HG02970 (cell line): ENCODE measurements at regions not wholly inside any gene's neighbourhood (a gene's known extent, or its start where the extent isn't known, plus 50 kb on each side); places are given as distances from the start of the nearest gene placed in this dataset.

Experiments used
- ATAC-seq: cut with Tn5 transposase; IDR thresholded peaks from one replicate; pipeline ENCODE4 v1.9.1; 2021; ENCODE audit warnings: mild to moderate bottlenecking, moderate library complexity, moderate number of reproducible peaks; ENCODE audit not compliant: unreplicated experiment, low FRiP score

DNA sequence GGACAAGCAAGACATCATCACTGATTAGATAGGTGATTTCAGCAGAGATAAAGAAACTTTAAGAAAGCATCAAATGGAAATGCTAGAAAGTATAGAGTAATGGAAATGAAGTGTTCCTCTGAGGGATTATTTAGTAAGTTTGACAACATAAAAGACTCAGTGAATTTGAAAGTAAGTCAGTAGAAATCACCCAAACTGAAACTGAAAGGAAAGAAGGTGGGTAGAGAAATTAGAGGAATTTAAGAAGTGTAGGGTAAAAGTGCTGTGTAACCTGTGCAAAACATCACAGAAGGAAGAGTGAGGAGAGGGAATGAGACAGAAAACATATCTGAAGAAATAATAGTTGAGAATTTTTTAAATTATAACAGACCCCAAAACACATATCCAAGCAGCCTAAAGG is 343.1 kb downstream of the CBLN2 start:
- ATAC-seq = no peak

GRCh38 chr18:72197591-72197990 is 346.6 kb downstream of the CBLN2 start:
- no peak for ATAC-seq

DNA sequence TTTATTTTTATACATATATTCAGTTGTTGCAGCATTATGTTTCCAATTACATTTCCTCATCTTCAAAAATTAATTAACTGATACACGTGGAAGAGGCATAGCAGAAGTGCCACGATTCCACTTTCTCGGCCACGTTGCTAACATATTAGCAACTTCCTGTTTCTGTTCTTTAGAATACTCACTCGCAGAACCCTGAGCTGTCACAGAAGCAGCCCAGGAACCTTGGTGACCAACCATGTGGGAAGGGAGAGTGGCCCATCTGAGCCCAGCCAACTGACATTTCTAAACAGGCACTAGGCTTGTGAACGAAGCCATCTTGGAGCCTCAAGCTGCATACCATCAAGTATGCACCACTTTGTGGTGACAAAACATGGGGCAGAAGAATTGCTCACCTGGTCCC is 350.1 kb downstream of the CBLN2 start:
- no peak for ATAC-seq

- ATAC-seq = no peak
Measured at GRCh38 chr18:72187956-72188355, 356.2 kb downstream of the CBLN2 start.

DNA sequence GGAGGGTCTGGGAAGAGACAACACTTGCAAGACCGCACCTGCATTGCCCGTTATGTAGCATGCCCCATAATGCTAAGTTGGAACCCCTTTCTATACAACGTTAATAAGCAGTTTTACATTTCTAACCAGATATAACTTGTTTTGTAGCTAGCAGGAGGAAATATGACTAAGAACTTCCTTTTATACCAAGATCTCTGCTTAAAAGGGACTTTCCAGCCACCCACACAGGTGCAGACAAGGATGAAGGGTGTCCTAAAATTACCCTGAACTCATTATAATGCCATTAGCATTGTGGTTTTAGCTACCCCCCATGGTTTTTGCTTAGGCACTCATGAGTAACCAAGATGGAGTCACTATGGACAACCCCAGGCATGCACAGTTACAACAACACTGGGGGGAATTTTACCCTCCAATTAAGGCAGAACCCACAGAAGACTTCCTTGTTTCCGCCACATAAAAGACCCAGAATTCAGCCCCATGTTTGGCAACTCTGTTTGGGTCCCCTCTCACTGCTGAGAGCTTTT is 362.8 kb downstream of the CBLN2 start:
- peak; percentile 78 for ATAC-seq

- ATAC-seq = no peak
Measured at GRCh38 chr18:72180689-72181088, 363.5 kb downstream of the CBLN2 start.

DNA sequence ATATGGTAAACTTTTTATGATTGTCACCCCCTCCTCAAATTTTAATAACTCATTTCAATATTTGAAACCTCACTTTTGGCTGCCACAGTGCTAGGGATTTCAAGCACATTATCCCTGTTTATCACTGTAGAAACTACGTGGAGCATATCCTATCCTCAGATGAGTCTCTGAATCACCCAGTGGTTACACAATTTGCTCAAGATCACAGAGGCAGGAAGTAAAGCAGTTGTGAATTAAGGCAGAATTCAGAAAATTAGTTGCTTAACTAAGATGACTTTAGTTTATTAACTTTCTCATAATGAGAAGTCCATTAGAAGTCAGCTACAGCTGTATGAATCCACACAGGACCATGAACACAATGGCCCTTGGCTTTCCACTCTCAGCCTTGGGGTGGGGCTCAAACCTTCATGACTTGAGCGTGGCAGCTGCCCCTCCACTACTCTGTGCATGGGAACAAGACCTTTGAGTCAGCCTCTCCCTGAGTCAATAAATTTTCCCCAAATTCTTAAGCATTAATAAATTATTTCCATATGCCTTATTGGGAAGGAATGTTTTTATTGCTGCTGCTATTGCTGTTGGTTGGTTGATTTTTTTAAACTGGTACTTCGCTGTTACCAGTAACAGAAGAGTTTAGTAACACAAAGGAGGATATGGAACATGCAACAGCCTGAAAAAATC is 369.0 kb downstream of the CBLN2 start:
- ATAC-seq = no peak

- ATAC-seq = no peak
Measured at GRCh38 chr18:72171596-72171995, 372.5 kb downstream of the CBLN2 start.

DNA sequence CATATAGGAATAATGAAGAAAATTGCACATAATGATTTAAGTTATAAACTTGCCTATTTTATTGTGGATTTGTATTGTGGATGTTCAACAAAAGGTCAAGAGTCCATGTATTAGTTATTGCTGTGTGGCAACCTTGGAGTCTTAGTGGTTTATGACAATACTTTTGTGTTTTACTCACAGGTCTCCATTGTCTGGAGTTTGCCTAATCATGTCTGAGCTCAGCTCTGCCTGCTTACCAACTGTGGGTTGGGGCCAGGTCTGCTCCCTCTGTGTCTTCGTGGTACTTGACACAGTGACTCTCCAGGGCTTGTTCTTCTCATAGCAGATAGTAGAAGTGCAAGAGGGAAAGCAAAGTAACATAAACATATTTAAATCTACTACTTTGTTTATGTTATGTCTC is 382.5 kb downstream of the CBLN2 start:
- no peak for ATAC-seq

GRCh38 chr18:72160510-72161445 is 383.4 kb downstream of the CBLN2 start:
- peak; percentile 80 for ATAC-seq

DNA sequence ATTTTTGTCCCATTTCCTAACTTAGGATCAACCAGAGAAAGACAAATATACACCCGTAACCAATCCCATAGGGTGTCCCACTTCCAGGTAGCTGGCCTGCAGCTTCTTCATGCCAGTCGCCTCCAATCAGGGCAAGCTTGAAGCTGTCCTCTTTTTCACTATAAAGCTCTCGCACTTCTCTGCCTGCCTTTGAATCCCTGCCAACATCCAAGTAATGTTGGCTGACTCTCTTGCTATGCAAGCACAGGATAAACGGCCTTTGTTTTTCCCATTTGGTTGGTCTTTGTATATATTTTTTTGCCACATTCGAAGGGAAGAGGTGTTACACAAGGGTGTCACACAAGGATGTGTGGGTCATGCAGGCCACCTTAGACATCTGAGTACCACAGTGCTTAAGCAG is 388.8 kb downstream of the CBLN2 start:
- no peak for ATAC-seq

GRCh38 chr18:72154926-72155325 is 389.2 kb downstream of the CBLN2 start:
- no peak for ATAC-seq

DNA sequence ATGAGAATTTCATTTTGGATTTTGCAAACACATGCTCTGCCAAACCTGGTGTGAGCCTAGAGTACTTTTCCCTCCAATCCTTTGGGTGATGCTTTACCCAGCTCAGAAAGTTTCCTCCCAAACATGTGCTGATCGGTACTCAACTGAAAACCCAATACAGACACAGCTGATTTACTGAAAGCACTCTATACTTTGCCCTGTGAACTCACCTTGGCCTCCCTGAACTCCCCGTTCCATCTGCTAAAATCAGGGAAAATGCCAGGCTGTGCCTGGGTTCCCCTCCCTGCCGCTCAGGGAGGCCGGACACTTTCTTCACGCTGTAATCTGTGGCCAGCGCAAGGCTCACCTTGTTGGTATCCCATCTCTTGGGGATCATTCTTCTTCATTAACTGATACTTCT is 391.2 kb downstream of the CBLN2 start:
- no peak for ATAC-seq

DNA sequence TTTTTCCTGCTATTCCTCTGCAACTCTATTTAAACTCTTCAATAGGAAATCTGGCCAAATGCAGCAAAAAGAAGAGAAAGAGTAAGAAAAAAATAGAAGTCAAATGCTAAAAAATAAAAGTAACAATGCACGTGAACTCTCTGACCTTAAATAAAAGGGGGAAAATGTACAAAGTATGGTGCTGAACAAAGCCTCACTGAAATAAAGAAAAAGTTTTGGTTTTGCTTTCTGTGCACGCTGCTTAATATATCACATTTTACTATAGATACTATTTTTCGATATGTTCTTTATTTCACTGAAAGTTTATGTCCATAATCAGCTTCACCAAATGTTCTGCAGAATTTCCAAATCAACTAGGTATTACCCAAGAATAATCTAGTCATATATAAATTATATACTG is 396.3 kb downstream of the CBLN2 start:
- no peak for ATAC-seq

GRCh38 chr18:72140007-72140406 is 404.1 kb downstream of the CBLN2 start:
- no peak for ATAC-seq

- no peak for ATAC-seq
Measured at GRCh38 chr18:72128649-72129048, 415.5 kb downstream of the CBLN2 start.

DNA sequence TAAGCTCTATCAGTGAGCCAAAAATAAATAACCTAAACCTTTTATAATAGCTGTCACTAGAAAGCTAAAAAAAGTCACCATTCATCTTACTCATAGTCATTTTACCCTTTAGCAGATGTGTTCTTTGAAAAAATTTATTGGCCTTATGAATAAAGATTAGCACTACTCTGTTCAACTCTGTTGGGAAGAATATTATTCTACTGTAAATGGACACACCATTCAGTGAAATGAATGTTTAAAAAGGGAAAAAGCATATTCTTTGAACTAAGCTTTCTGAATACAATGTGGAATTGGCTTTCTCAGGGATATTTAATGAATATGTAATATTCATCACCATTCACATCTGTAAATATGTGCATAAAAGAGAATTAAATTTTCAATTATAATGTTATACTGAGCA is 422.0 kb downstream of the CBLN2 start:
- ATAC-seq = no peak

DNA sequence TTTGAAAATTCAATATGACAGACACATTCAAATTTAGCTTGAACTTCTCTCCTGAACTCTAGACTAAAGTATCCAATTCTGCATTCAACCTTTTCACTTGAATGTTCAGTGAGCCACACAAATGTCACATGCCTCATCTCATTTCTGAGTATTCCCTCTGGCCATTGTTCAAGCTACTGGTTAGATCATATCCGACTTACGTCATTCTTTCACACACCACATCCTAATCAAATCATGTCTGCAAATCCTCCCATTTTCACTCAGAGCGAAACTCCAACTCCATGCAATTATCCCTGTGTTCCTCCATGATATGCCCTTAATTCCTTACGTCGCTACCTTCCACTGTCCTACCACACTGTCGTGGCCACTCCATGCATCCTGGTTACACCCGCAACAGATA is 425.1 kb downstream of the CBLN2 start:
- no peak for ATAC-seq

GRCh38 chr18:72114801-72115594 is 429.1 kb downstream of the CBLN2 start:
- ATAC-seq = no peak

GRCh38 chr18:72107647-72108383 is 436.3 kb downstream of the CBLN2 start:
- ATAC-seq = no peak
